LNCaP clone FGC (cell line): ENCODE measurements at regions not wholly inside any gene's neighbourhood (a gene's known extent, or its start where the extent isn't known, plus 50 kb on each side); places are given as distances from the start of the nearest gene placed in this dataset.

Experiments
- DNase-seq: peaks from one replicate; pipeline ENCODE4 v3.0.0-alpha.2; 2011; ENCODE audit warnings: low read depth
- H3K4me3 ChIP-seq: 2 replicates; pipeline ENCODE4 v1.5.1; 2011; ENCODE audit warnings: mild to moderate bottlenecking, low read depth, low read length, control low read depth
- TF ChIP-seq, protein P1 (sequence below): IDR thresholded peaks from 2 replicates; pipeline ENCODE4 v1.5.1; 2012; ENCODE audit warnings: mild to moderate bottlenecking; ENCODE audit not compliant: control insufficient read depth, insufficient read depth; ENCODE audit errors: extremely low read depth

GRCh38 chr14:101236496-101237251, 324.6 kb upstream of the DIO3 start:
- DNase-seq = no peak
- H3K4me3 ChIP-seq = no peak overlapping the region
- TF ChIP-seq, protein P1, sequence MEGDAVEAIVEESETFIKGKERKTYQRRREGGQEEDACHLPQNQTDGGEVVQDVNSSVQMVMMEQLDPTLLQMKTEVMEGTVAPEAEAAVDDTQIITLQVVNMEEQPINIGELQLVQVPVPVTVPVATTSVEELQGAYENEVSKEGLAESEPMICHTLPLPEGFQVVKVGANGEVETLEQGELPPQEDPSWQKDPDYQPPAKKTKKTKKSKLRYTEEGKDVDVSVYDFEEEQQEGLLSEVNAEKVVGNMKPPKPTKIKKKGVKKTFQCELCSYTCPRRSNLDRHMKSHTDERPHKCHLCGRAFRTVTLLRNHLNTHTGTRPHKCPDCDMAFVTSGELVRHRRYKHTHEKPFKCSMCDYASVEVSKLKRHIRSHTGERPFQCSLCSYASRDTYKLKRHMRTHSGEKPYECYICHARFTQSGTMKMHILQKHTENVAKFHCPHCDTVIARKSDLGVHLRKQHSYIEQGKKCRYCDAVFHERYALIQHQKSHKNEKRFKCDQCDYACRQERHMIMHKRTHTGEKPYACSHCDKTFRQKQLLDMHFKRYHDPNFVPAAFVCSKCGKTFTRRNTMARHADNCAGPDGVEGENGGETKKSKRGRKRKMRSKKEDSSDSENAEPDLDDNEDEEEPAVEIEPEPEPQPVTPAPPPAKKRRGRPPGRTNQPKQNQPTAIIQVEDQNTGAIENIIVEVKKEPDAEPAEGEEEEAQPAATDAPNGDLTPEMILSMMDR = no peak

GRCh38 chr14:101237252-101237616, 324.1 kb upstream of the DIO3 start:
- H3K4me3 ChIP-seq = no peak overlapping the region
- TF ChIP-seq, protein P1 = no peak
- DNase-seq = no peak

DNA sequence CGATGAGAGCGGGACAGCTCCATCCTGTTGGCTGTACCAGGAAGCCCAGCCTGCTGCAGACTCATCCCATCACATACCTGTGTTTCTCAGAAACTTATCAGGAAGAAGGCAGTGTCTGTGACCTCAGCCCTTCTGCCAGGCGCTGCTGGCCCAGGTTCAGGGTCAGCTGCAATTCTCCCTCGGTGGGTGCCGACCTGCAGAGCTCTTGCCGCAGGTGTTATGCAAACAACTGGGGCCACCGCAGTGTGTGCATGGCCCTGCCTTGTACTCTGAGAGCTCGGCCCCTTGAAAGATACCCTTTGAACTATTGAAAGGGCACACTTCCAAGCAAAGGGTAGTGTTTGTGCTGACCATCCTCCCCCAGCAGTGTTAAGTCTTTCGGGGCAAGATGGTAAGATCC, 322.2 kb upstream of the DIO3 start:
- TF ChIP-seq, protein P1 = no peak
- no peak for DNase-seq
- no peak overlapping the region for H3K4me3 ChIP-seq

DNA sequence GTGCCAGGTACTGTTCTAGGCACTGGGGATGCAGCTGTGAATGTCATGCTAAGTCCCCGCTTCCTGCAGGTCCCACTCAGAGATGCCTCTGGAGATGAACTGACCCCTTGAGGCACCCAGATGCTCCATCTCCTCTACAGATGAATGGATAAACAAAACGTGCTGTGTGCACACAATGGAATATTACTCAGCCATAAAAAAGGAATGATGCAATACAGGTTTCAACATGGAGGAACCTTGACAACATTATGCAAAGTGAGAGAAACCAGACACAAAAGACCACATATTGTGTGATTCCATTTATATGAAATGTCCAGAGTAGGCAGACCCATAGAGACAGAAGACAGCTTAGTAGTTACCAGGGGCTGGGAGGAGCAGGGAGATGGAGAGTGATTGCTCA, 320.1 kb upstream of the DIO3 start:
- DNase-seq = no peak
- TF ChIP-seq, protein P1 = no peak
- no peak overlapping the region for H3K4me3 ChIP-seq

DNA sequence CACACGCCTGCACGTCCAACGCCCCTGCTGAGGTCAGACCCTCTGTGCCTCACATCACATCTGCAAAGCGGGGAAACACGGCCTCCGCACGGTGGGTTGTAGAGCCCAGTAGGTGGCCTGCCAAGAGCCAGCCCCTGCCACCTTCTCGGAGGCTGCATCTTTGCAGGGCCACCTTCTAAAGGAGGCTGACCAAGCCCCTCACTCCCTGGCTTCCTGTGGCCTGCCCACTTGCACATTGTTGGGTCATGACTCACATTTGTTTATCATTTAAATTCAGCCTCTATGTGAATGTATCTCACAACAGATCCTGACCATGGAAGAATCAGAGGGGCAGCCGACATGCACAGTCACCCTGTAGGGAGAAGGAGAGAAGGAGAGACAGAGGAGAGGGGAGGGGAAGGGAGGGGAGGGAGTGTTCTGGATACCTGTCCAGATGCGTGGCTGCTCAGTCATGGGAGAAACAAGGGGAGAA, 319.5 kb upstream of the DIO3 start:
- TF ChIP-seq, protein P1 = no peak
- no peak overlapping the region for H3K4me3 ChIP-seq
- no peak for DNase-seq

GRCh38 chr14:101242442-101243385, 318.6 kb upstream of the DIO3 start:
- no peak overlapping the region for H3K4me3 ChIP-seq
- DNase-seq = no peak
- TF ChIP-seq, protein P1 = no peak
